NCI-H82 treated with DMSO at 0.1 percent for 48 hours (cell line): ENCODE measurements at regions not wholly inside any gene's neighbourhood (a gene's known extent, or its start where the extent isn't known, plus 50 kb on each side); places are given as distances from the start of the nearest gene placed in this dataset.
"Not testable (repeated sequence)": the region's sequence is repeated elsewhere in the genome, so short reads cannot be mapped to it uniquely, and the experiment has no call there.

Experiments
- DNase-seq: peaks from one replicate; lab custom pipeline; 2025; ENCODE audit not compliant: unreplicated experiment; lab: John Stamatoyannopoulos, UW

- DNase-seq: no peak
Observed at GRCh38 chr6:137654365-137654981, 160.3 kb upstream of the OLIG3 start.

- no peak for DNase-seq
Observed at GRCh38 chr6:137655291-137655690, 161.1 kb upstream of the OLIG3 start.

- no peak for DNase-seq
Observed at GRCh38 chr6:137656735-137657134, 162.5 kb upstream of the OLIG3 start.

- DNase-seq: no peak
Observed at GRCh38 chr6:137657351-137657911, 163.2 kb upstream of the OLIG3 start.

- no peak for DNase-seq
Observed at GRCh38 chr6:137658287-137658686, 164.1 kb upstream of the OLIG3 start.

- DNase-seq: no peak
Observed at GRCh38 chr6:137659871-137660270, 165.7 kb upstream of the OLIG3 start.

GRCh38 chr6:137660296-137660731 lies 166.1 kb upstream of the OLIG3 start:
- DNase-seq: no peak

- no peak for DNase-seq
Observed at GRCh38 chr6:137661601-137662000, 167.4 kb upstream of the OLIG3 start.

- DNase-seq: no peak
Observed at GRCh38 chr6:137664183-137664582, 170.0 kb upstream of the OLIG3 start.

GRCh38 chr6:137665342-137665934 lies 171.2 kb upstream of the OLIG3 start:
- no peak for DNase-seq

GRCh38 chr6:137666202-137666774 lies 172.1 kb upstream of the OLIG3 start:
- DNase-seq: no peak

GRCh38 chr6:137673603-137674002 lies 179.4 kb upstream of the OLIG3 start:
- DNase-seq: no peak

- DNase-seq: no peak
Observed at GRCh38 chr6:137676888-137677287, 182.7 kb upstream of the OLIG3 start.

- no peak for DNase-seq
Observed at GRCh38 chr6:137677709-137678108, 183.5 kb upstream of the OLIG3 start.

GRCh38 chr6:137678451-137678850 lies 184.3 kb upstream of the OLIG3 start:
- DNase-seq: no peak

GRCh38 chr6:137680705-137681346 lies 186.2 kb upstream of the TNFAIP3 start:
- DNase-seq: no peak

GRCh38 chr6:137681445-137682009 lies 185.5 kb upstream of the TNFAIP3 start:
- DNase-seq: no peak

GRCh38 chr6:137682658-137683057 lies 184.4 kb upstream of the TNFAIP3 start:
- DNase-seq: not testable (repeated sequence)

GRCh38 chr6:137683916-137684315 lies 183.1 kb upstream of the TNFAIP3 start:
- DNase-seq: no peak

- DNase-seq: no peak
Observed at GRCh38 chr6:137685798-137686375, 181.2 kb upstream of the TNFAIP3 start.

GRCh38 chr6:137687818-137688217 lies 179.2 kb upstream of the TNFAIP3 start:
- DNase-seq: no peak
